GM18498 (cell line): ENCODE measurements at regions not wholly inside any gene's neighbourhood (a gene's known extent, or its start where the extent isn't known, plus 50 kb on each side); places are given as distances from the start of the nearest gene placed in this dataset.

Source experiments
- ATAC-seq: cut with Tn5 transposase; IDR thresholded peaks from one replicate; pipeline ENCODE4 v1.9.1; 2021; ENCODE audit warnings: mild to moderate bottlenecking, moderate library complexity; ENCODE audit not compliant: unreplicated experiment

DNA sequence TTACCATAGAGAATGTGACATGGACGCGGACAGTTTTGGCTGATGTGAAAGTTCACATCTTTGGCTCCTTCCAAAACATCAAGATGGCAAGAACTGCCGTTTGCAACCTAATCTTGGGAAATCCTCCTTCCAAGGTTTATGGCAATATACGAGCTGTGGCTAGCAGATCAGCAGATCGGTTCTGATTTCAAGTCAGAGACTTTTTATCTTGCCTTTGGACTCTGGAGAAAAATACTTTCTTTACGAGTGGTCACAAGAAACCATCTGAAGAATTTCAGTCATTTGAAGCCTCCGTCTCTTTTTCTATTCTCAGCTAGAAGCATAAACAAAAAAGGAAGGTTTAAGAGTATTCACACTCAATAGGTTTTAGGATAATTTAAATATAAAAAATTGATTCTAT is 153.5 kb upstream of the MEIS2 start:
- no peak for ATAC-seq

DNA sequence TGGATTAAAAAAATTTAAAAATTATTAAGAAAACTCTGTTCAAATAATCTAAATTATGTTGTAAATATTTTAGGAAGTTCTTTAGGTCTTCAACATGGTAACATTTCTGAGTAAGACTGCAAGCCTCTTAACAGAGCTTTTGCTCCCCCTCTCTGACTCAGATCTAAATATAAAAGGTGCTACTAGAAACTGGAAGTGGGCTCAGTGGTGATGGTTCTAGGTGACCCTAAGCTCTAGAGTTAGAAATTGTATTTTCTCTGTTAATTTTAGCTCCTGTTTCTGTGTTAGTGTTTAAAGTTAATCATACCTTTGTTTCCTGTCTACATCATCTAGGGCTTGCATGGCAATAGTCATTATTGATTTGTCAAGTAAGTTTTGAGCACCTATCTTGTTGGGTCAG is 159.9 kb upstream of the MEIS2 start:
- ATAC-seq: no peak

GRCh38 chr15:37261685-37262084 is 161.3 kb upstream of the MEIS2 start:
- ATAC-seq: no peak

DNA sequence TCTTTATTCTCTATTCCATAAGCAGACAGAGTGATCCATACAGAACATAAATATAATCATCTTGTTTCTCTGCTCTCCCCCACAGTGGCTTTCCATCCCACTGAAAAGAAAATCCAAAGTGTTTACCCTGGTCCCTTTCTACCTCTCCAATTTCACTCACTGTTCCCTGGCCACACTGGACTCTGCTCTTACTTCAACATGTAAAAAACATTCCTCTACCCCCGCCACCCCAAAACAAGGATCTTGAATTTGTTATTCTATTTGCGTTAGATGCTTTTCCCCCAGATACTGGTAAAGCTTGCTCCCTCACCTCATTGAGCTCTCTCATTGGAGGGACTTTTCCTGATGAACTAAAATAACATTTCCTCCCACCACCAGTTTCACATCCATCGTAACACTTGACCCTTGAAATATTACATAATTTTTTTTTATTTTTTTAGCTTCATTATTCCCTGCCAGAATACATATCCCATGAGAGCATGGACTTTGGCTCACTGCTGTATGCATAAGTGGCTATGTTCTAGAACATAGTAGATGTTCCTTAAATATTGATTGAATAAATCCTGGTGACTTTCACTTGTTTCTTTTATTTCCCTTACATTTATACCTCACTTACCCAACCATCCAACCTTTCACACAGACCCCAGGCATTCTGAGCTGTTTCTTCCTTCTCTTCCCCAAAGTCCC is 162.7 kb upstream of the MEIS2 start:
- ATAC-seq: no peak

GRCh38 chr15:37289109-37289765 is 188.9 kb upstream of the MEIS2 start:
- ATAC-seq: no peak

DNA sequence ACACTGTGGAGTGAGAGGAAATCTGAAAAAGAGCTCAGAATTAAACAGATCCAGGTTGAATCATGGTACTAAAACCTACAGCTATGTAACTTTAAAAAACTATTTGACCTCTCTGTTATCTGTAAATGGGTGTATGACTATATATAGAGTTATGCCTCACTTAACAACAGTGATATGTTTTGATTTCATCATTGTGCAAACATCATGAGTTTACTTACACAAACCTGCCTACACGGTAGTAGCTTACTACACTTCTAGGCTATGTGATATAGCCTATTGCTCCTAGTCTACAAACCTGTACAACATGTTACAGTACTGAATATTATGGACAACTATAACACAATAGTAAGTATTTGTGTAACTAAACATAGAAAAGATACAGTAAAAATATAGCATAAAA is 191.6 kb upstream of the MEIS2 start:
- ATAC-seq: no peak

- no peak for ATAC-seq
Measured at GRCh38 chr15:37298271-37298670, 197.9 kb upstream of the MEIS2 start.

GRCh38 chr15:37339437-37339836 is 239.1 kb upstream of the MEIS2 start:
- no peak for ATAC-seq

- ATAC-seq: no peak
Measured at GRCh38 chr15:37339856-37340255, 239.5 kb upstream of the MEIS2 start.

DNA sequence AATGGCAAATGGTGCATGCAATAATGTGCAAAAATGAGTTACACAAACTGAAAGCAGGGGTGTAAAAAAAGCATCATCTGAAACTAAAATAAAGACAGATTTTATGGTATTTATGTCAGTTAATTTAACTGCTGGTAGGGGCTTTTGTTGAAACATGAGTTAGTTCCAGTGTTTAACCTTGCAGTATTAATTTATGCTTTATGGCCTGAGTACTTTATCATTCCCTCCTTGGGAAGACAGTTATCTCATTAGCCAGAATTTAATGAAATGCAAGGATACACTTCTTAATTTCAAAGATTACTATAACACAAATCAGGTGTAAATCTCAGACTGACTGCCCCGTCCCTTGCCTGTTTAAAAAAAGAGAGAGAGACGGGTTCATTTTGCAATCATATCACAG is 240.1 kb upstream of the MEIS2 start:
- ATAC-seq: no peak

DNA sequence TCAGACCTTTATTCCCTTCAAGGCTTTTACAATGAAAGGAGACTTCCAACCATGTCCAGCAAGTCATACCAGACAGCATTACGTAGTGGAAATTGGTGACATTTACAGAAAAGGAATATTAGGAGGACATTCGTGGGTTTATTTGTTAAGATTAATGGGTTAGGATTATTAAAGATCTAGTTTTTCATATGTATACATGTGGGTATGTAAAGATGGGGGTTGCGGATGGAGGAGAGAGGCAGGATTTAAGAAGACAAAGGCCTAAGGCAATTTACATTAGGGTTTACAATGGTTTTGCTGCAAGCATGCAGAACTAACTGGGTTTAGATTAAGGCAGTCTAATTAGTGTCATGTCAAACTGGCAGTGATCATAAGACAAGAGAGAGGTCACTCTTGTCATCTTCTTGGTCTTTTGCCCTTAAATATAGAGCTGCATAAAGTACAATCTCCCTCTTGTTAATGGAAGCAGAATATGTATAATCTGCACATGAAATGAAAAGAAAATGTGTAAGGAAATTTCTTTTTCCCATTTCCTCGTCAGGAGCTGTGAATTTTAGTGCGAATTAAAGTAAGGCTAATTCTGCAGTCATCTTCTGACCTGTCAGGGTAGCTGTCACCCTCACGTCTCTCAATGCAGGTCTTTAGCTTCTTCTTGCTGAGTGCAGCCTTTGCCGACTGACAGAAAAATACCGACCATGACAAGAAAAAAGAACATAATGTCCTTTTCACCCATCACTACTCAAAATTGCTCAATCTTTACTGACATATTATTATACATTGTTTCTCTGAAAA is 258.9 kb upstream of the MEIS2 start:
- no peak for ATAC-seq

DNA sequence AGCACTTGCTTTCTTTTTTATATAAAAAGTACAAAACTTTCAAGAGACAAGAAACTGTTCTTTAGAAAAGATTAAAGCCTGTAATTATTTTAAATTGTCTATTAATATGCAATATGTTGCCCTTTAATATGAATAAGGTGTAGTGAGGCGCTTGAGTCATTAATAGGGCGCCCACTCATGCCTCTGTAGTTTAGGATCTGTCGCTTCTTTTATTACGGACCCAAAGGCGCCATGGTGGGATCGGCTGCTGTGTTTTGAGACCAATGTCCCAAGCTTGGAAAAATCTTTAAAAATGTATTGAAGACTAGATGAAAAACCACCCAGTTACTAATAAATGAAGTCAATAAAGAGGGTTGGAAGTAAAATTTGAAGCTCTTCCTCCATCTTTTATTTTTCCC is 259.5 kb upstream of the MEIS2 start:
- no peak for ATAC-seq

DNA sequence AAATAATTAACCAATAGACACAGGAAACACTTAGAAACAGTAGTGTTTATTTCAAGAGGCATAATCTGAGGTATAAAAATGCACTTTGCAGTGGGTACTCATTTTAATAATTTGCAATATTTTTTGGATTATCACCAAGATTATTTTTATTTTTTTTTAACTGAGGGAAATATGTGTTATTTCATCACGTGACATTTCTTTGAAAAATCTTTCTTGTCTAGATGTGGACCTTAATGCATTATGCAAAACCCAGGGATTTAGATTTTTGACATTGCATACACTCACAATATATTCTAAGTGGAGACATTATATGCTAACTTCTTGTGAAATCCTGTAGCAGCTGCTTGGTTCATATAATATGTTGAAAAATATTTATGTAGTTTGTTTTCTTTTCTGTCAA is 260.4 kb upstream of the MEIS2 start:
- no peak for ATAC-seq

- no peak for ATAC-seq
Measured at GRCh38 chr15:37361621-37362020, 261.3 kb upstream of the MEIS2 start.

DNA sequence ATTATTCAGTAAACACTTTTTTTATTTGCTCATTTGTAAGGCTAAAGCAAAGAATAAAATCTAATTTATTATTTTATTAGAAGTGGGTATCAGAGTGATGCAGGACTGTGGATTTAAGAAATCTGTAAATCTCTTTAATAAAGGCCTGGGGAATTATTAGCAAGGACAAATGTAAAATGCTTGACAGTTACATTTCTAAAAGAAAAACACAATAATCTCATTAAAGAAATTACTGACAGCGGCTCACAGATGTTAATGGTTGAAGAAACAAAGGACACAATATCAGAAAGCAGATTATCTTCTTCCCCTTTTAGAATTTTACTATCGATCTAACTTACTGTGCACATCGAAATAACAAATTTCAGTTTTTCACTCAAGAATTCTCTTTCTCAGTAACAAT is 262.1 kb upstream of the MEIS2 start:
- ATAC-seq: no peak

DNA sequence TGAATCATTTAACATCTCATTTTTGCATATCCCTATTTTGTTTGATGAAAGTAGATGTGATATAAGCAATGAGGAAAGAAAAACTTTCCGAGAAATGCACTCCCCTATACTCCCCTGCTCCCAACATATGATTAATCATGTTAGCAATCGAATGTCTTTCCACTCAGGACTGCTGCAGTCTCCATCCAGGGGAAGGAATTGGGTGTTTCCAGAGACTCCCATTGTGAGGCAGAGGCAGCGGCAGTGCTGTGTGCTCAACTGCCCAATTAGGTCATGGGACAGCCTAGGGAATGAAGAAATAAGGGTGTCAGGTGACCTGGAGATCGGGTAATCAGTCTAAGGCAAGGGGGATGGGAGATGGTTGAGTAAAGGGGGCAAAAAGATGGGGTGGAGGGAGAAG is 268.6 kb upstream of the MEIS2 start:
- no peak for ATAC-seq

GRCh38 chr15:37370941-37371340 is 270.6 kb upstream of the MEIS2 start:
- ATAC-seq: no peak

DNA sequence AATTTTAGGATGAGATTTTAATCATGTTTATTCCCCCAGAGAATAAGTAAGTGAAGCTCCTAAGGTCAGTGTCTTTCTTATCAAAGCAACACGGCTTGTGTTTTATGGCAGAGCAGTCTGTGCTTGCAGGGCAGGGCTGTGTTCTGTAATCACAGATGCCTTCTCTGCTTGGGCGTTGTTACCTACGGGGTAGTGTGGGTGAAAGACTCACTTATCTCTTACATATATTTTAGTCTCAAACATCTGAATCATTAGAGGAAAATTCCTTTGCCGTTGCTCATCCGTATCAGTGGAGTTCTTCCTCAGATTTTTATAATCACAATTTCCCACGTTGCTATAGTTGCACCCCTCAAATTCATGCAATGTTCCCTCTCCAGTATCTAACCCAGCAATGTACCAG is 271.7 kb upstream of the MEIS2 start:
- ATAC-seq: no peak

DNA sequence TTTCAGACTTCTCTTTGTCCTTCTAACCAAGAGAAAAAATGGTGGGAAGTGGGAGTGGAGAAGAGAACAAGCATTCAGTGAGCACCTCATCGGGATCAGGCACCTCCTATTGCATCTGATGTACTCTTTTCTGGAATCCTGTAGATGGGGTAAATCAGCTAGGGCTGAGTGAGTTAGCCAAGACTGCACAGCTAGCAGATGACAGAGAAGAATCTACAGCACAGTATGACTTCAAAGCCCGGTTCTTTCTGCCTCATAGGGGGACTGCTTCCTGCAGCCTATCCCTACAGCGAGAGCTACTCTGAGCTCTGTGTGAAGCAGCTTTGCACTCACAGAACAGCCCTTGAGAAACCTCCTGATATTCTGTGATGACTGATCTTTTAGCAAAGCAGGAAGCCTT is 275.2 kb upstream of the MEIS2 start:
- no peak for ATAC-seq

GRCh38 chr15:37377428-37377827 is 277.1 kb upstream of the MEIS2 start:
- no peak for ATAC-seq

- no peak for ATAC-seq
Measured at GRCh38 chr15:37394402-37395099, 294.2 kb upstream of the MEIS2 start.

- ATAC-seq: no peak
Measured at GRCh38 chr15:37395100-37395468, 294.7 kb upstream of the MEIS2 start.
